SU-DHL-6 (cell line): ENCODE measurements at regions not wholly inside any gene's neighbourhood (a gene's known extent, or its start where the extent isn't known, plus 50 kb on each side); places are given as distances from the start of the nearest gene placed in this dataset.

Experiments
- H2AFZ ChIP-seq: fragments of 200-600 bp; sonication (generic); 2 replicates; pipeline ENCODE4 v1.6.1; 2014; ENCODE audit warnings: low read depth, mild to moderate bottlenecking, moderate library complexity, mixed read lengths, antibody characterized with exemption, low read length; ENCODE audit not compliant: severe bottlenecking
- H3F3A ChIP-seq: fragments of 200-600 bp; shearing (Covaris generic); 2 replicates; pipeline ENCODE4 v1.6.0; 2016; ENCODE audit warnings: antibody characterized with exemption, mild to moderate bottlenecking; ENCODE audit not compliant: insufficient read depth
- H3K27ac ChIP-seq: fragments of 200-600 bp; sonication (generic); 2 replicates; pipeline ENCODE4 v1.5.1; 2016; ENCODE audit warnings: low read depth, mild to moderate bottlenecking, low read length, moderate library complexity, mixed read lengths
- H3K27me3 ChIP-seq: fragments of 200-600 bp; sonication (generic), shearing (Covaris generic); 2 replicates; pipeline ENCODE4 v1.6.0; 2014; ENCODE audit warnings: mild to moderate bottlenecking, low read length
- H3K36me3 ChIP-seq: fragments of 200-600 bp; sonication (generic); 2 replicates; pipeline ENCODE4 v1.6.1; 2014; ENCODE audit warnings: mild to moderate bottlenecking, low read length, mixed read lengths
- H3K4me2 ChIP-seq: fragments of 300-600, 200-600 bp; shearing (Covaris generic), sonication (generic); 2 replicates; pipeline ENCODE4 v1.6.0; 2014; ENCODE audit warnings: low read length, low read depth, mild to moderate bottlenecking; ENCODE audit not compliant: poor library complexity, severe bottlenecking
- H3K4me3 ChIP-seq: fragments of 200-600 bp; sonication (generic); 2 replicates; pipeline ENCODE4 v1.5.1; 2014; ENCODE audit warnings: antibody characterized with exemption, low read length, mild to moderate bottlenecking, mixed read lengths; ENCODE audit not compliant: insufficient read depth, poor library complexity, severe bottlenecking
- H3K79me2 ChIP-seq: fragments of 200-600 bp; sonication (generic); 2 replicates; pipeline ENCODE4 v1.6.1; 2014; ENCODE audit warnings: mild to moderate bottlenecking, low read length, moderate library complexity; ENCODE audit not compliant: insufficient read depth
- H3K9ac ChIP-seq: fragments of 200-600 bp; sonication (generic); 2 replicates; pipeline ENCODE4 v1.7.0; 2014; ENCODE audit warnings: mild to moderate bottlenecking, low read length
- H3K9me2 ChIP-seq: fragments of 200-600 bp; sonication (generic); replicated peaks from 2 replicates; pipeline ENCODE4 v1.6.1; 2014; ENCODE audit warnings: low read length; ENCODE audit not compliant: insufficient read depth
- H3K9me3 ChIP-seq: fragments of 200-600 bp; sonication (generic); 2 replicates; pipeline ENCODE4 v1.6.1; 2014; ENCODE audit warnings: low read length, mixed read lengths; ENCODE audit not compliant: insufficient read depth
- H4K20me1 ChIP-seq: fragments of 200-600 bp; sonication (generic); 2 replicates; pipeline ENCODE4 v1.6.1; 2014; ENCODE audit warnings: low read depth, mild to moderate bottlenecking, antibody characterized with exemption, low read length, moderate library complexity, mixed read lengths
- EZH2phosphoT487 ChIP-seq: fragments of 200-600 bp; sonication (generic), shearing (Covaris generic); conservative IDR thresholded peaks from 2 replicates; pipeline ENCODE4 v1.6.1; 2018; ENCODE audit warnings: mild to moderate bottlenecking, antibody characterized with exemption, low read length, moderate library complexity, mixed read lengths
- TF ChIP-seq, protein P1 (sequence below): fragments of 200-600 bp; sonication (generic); IDR thresholded peaks from one replicate; pipeline ENCODE4 v1.5.1; 2017; ENCODE audit warnings: antibody characterized with exemption, mild to moderate bottlenecking, low read length, moderate library complexity; ENCODE audit not compliant: insufficient read depth, poor library complexity, severe bottlenecking

DNA sequence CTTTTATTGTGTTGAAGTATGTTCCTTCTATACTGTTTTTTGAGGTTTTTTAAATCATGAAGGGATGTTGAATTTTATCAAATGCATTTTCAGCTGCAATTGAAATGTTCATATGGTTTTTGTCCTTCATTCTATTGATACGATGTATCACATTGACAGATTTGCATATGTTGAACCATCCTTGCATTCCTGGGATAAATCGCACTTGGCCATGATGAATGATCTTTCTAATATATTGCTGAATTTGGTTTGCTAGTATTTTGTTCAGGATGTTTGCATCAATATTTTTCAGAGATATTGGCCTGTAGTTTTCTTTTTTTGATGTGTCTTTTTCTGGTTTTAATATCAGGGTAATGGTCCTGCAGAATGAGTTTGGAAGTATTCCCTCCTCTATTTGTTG is 214.0 kb downstream of the LMO4 start:
- H3K27me3 ChIP-seq = no peaks in the 10 kb centered on the region
- peaks cover 14% of the 10 kb centered on the region; the same call in 1 of the 2 replicates for H3K9me3 ChIP-seq
- no peak overlapping the region for H3K4me2 ChIP-seq
- H2AFZ ChIP-seq = no peak overlapping the region
- no peaks in the 10 kb centered on the region; the same call in 1 of the 2 replicates for H3K36me3 ChIP-seq
- no peaks in the 10 kb centered on the region for H4K20me1 ChIP-seq
- H3K4me3 ChIP-seq = no peak overlapping the region
- H3K9me2 ChIP-seq = no peaks in the 10 kb centered on the region
- H3K27ac ChIP-seq = no peak overlapping the region
- H3K9ac ChIP-seq = no peak overlapping the region
- no peaks in the 10 kb centered on the region for H3F3A ChIP-seq
- TF ChIP-seq, protein P1, sequence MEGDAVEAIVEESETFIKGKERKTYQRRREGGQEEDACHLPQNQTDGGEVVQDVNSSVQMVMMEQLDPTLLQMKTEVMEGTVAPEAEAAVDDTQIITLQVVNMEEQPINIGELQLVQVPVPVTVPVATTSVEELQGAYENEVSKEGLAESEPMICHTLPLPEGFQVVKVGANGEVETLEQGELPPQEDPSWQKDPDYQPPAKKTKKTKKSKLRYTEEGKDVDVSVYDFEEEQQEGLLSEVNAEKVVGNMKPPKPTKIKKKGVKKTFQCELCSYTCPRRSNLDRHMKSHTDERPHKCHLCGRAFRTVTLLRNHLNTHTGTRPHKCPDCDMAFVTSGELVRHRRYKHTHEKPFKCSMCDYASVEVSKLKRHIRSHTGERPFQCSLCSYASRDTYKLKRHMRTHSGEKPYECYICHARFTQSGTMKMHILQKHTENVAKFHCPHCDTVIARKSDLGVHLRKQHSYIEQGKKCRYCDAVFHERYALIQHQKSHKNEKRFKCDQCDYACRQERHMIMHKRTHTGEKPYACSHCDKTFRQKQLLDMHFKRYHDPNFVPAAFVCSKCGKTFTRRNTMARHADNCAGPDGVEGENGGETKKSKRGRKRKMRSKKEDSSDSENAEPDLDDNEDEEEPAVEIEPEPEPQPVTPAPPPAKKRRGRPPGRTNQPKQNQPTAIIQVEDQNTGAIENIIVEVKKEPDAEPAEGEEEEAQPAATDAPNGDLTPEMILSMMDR = no peak
- no peak for TF ChIP-seq EZH2phosphoT487
- no peaks in the 10 kb centered on the region for H3K79me2 ChIP-seq

DNA sequence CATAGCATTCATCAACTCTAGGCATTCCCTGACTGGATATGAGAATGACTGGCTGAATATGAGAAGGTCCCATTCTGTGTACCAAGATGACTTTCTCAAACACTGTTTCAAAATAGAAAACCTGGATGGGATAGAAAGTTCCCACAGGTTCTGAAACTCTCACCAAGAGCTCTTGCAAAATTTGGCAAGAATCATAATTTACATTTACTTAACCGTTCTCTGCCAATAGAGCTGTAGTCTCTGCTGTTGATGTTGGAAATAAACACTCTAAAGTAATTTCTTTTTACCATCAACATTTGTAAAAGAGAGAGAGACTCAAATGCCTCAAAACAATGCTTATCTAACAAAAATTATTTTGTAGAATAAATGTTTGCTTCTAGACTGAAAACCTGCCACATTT is 221.1 kb downstream of the LMO4 start:
- no peak overlapping the region for H3K27ac ChIP-seq
- H3F3A ChIP-seq = no peaks in the 10 kb centered on the region
- no peaks in the 10 kb centered on the region for H4K20me1 ChIP-seq
- no peaks in the 10 kb centered on the region for H3K36me3 ChIP-seq
- H3K27me3 ChIP-seq = no peaks in the 10 kb centered on the region
- no peak for TF ChIP-seq EZH2phosphoT487
- TF ChIP-seq, protein P1 = no peak
- H3K4me3 ChIP-seq = no peak overlapping the region
- no peaks in the 10 kb centered on the region for H3K9me3 ChIP-seq
- H2AFZ ChIP-seq = no peak overlapping the region
- no peaks in the 10 kb centered on the region for H3K9me2 ChIP-seq
- H3K79me2 ChIP-seq = no peaks in the 10 kb centered on the region
- no peak overlapping the region for H3K9ac ChIP-seq
- H3K4me2 ChIP-seq = no peak overlapping the region

DNA sequence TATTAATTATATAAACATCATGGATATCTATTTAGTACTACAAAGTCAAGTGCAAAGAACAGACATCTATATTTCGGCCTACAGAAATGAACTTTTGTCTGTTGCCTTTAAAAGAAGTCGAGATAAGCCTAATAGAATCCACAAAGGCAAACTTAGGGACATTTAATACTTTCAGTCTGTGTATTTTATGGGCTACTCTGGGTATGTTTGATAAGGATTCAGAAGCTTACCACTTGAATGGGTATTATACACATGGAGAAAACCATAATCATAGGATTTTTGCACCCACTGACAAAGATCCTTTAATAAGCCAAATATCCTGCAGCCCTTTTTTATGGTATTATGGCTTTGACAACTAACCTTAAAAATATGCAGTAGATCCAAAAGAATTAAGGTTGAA is 224.8 kb downstream of the LMO4 start:
- TF ChIP-seq, protein P1 = no peak
- TF ChIP-seq EZH2phosphoT487 = no peak
- Histone ChIP-seq H3K79me2 (no peaks in the 10 kb centered on the region), H3K9me3 (no peaks in the 10 kb centered on the region), H3K27me3 (no peaks in the 10 kb centered on the region), H2AFZ (no peak overlapping the region), H3K9me2 (no peaks in the 10 kb centered on the region), H3K4me2 (no peak overlapping the region), H3K36me3 (no peaks in the 10 kb centered on the region), H3K27ac (no peak overlapping the region), H3F3A (no peaks in the 10 kb centered on the region), H3K9ac (no peak overlapping the region), H3K4me3 (no peak overlapping the region), H4K20me1 (no peaks in the 10 kb centered on the region)
